B cell (primary cell): ENCODE measurements at regions not wholly inside any gene's neighbourhood (a gene's known extent, or its start where the extent isn't known, plus 50 kb on each side); places are given as distances from the start of the nearest gene placed in this dataset.

Source experiments
- ATAC-seq: fragments of 200-7000 bp; cut with Tn5 transposase; one replicate; pipeline ENCODE4 v1.10.0; 2021; ENCODE audit warnings: low read depth, mild to moderate bottlenecking, moderate number of reproducible peaks, moderate library complexity
- CTCF ChIA-PET: fragments of 350-600 bp; sonication (Branson Sonifier 250); formaldehyde crosslinking; loops from one replicate; lab custom pipeline; 2021; ENCODE audit warnings: antibody characterized with exemption, inconsistent platforms; lab: Charles Lee
- POLR2A ChIA-PET: fragments of 350-600 bp; sonication (Branson Sonifier 250); formaldehyde crosslinking; loops from one replicate; lab custom pipeline; 2021; ENCODE audit warnings: antibody characterized with exemption; lab: Charles Lee
- DNase-seq: peaks from one replicate; pipeline ENCODE4 v3.0.0; 2013
- H2AFZ ChIP-seq: 2 replicates; pipeline ENCODE4 v1.6.1; 2012; ENCODE audit warnings: mild to moderate bottlenecking, low read depth, low read length; ENCODE audit not compliant: insufficient read depth, poor library complexity, severe bottlenecking
- H3K27ac ChIP-seq, 2 donors: 1 replicate in 1 of 2; 2 replicates in 1 of 2; pipeline ENCODE4 v1.5.1; 2012 to 2013; ENCODE audit warnings: low read length in 2 of 2, mild to moderate bottlenecking in 2 of 2, moderate library complexity in 1 of 2
- H3K27me3 ChIP-seq, 4 experiments: fragments of 200-600 bp in 1 of 4; sonication (generic) in 1 of 4; replicated peaks in 1 of 4; 1 replicate in 2 of 4; 2 replicates in 2 of 4; pipeline versions ENCODE4 v1.6.1 to v1.7.0; 2013 to 2016; ENCODE audit warnings: low read length in 3 of 4, mild to moderate bottlenecking in 2 of 4, mixed read lengths in 1 of 4, moderate library complexity in 1 of 4; ENCODE audit not compliant: insufficient read depth in 4 of 4, control insufficient read depth in 3 of 4; ENCODE audit errors: control extremely low read depth in 1 of 4
- H3K36me3 ChIP-seq, 2 experiments: replicated peaks in 1 of 2; 1 replicate in 1 of 2; 2 replicates in 1 of 2; pipeline versions ENCODE4 v1.6.1 to v1.7.1; 2013; ENCODE audit warnings: low read length in 1 of 2; ENCODE audit not compliant: insufficient read depth in 2 of 2, control insufficient read depth in 1 of 2; ENCODE audit errors: control extremely low read depth in 1 of 2, extremely low read depth in 1 of 2
- H3K4me1 ChIP-seq, 2 donors: fragments of 200-600 bp in 1 of 2; sonication (generic) in 1 of 2; 1 replicate in 1 of 2; 2 replicates in 1 of 2; pipeline versions ENCODE4 v1.5.1 to v1.6.1; 2013 to 2017; ENCODE audit warnings: low read length in 2 of 2; ENCODE audit not compliant: control insufficient read depth in 2 of 2, insufficient read depth in 2 of 2
- H3K4me2 ChIP-seq: replicated peaks from 2 replicates; pipeline ENCODE3; 2012; ENCODE audit warnings: mild to moderate bottlenecking, low read depth, low read length; ENCODE audit not compliant: poor library complexity, severe bottlenecking
- H3K4me3 ChIP-seq, 5 experiments: fragments of 200-600 bp in 1 of 5; sonication (generic) in 1 of 5; 1 replicate in 3 of 5; 2 replicates in 2 of 5; pipeline versions ENCODE4 v1.5.1 to v1.7.0; 2011 to 2016; ENCODE audit warnings: low read length in 4 of 5, mild to moderate bottlenecking in 4 of 5, low read depth in 2 of 5, control low read depth in 1 of 5, moderate library complexity in 1 of 5; ENCODE audit not compliant: insufficient read depth in 1 of 5; ENCODE audit errors: control extremely low read depth in 1 of 5, extremely low read depth in 1 of 5
- H3K79me2 ChIP-seq: fragments of 200-600 bp; sonication (generic); one replicate; pipeline ENCODE4 v1.6.0; 2016; ENCODE audit warnings: low read length; ENCODE audit not compliant: control insufficient read depth, insufficient read depth
- H3K9ac ChIP-seq: fragments of 200-600 bp; sonication (generic); 2 replicates; pipeline ENCODE4 v1.6.1; 2017; ENCODE audit warnings: mild to moderate bottlenecking, low read length, moderate library complexity
- H3K9me3 ChIP-seq, 3 donors: one replicate each; pipeline versions ENCODE4 v1.6.1 to v1.7.1; 2013; ENCODE audit warnings: low read length in 2 of 3; ENCODE audit not compliant: control insufficient read depth in 2 of 3, insufficient read depth in 1 of 3; ENCODE audit errors: control extremely low read depth in 1 of 3
- H4K20me1 ChIP-seq: 2 replicates; pipeline ENCODE4 v1.6.0; 2012; ENCODE audit warnings: mild to moderate bottlenecking, low read length; ENCODE audit not compliant: insufficient read depth, control insufficient read depth, poor library complexity, severe bottlenecking
- H3K27ac Mint-ChIP-seq: one replicate; pipeline ENCODE4 v1.8.0; 2021; ENCODE audit warnings: mixed read lengths
- H3K27me3 Mint-ChIP-seq: one replicate; pipeline ENCODE4 v1.8.0; 2021; ENCODE audit warnings: mixed read lengths
- H3K4me1 Mint-ChIP-seq: one replicate; pipeline ENCODE4 v1.8.0; 2021; ENCODE audit warnings: mixed read lengths
- H3K4me3 Mint-ChIP-seq: one replicate; pipeline ENCODE4 v1.8.0; 2021; ENCODE audit warnings: mixed read lengths
- H3K9me3 Mint-ChIP-seq: one replicate; pipeline ENCODE4 v1.8.0; 2022; ENCODE audit warnings: mixed read lengths; ENCODE audit not compliant: insufficient read depth
- CTCF ChIP-seq: fragments of 200-600 bp; IDR thresholded peaks from one replicate; pipeline ENCODE4 v1.8.0; 2022; ENCODE audit warnings: antibody characterized with exemption, mild to moderate bottlenecking
- EZH2 ChIP-seq: IDR thresholded peaks from 2 replicates; pipeline ENCODE4 v1.6.1; 2012; ENCODE audit warnings: borderline replicate concordance, low read depth, mild to moderate bottlenecking, moderate library complexity, low read length; ENCODE audit not compliant: insufficient read depth, poor library complexity, severe bottlenecking
- WGBS: methylation state at CpG from one replicate; pipeline ENCODE4 v1.1.5; 2013; ENCODE audit warnings: missing lambda C conversion rate; ENCODE audit not compliant: insufficient coverage; 5-methylcytosine and 5-hydroxymethylcytosine counted together
- intact Hi-C: fragments of 100-400 bp; cut with micrococcal nuclease; formaldehyde crosslinking; loops from one replicate; pipeline ENCODE4 v1.10.0; 2022

- TF ChIP-seq EZH2 = no peak
- no peak for TF ChIP-seq CTCF
- CTCF ChIA-PET = no interaction called here
- ATAC-seq = no peak
- H3K27me3 ChIP-seq = no peaks in the 10 kb centered on the region
- H3K79me2 ChIP-seq = no peaks in the 10 kb centered on the region
- H3K4me3 ChIP-seq = no peak overlapping the region
- Mint-ChIP-seq H3K9me3 (peaks cover 2% of the 10 kb centered on the region), H3K4me1 (no peaks in the 10 kb centered on the region), H3K4me3 (no peak overlapping the region), H3K27me3 (no peaks in the 10 kb centered on the region), H3K27ac (no peak overlapping the region)
- no peak overlapping the region for H3K27ac ChIP-seq
- H2AFZ ChIP-seq = no peak overlapping the region
- no peak overlapping the region for H3K9ac ChIP-seq
- H3K9me3 ChIP-seq = no peaks in the 10 kb centered on the region
- H3K4me2 ChIP-seq = no peak overlapping the region
- H4K20me1 ChIP-seq = no peaks in the 10 kb centered on the region
- DNase-seq = no peak
- H3K36me3 ChIP-seq = no peaks in the 10 kb centered on the region
- POLR2A ChIA-PET = no interaction called here
- intact Hi-C loops = no loop called here
- WGBS = 44% methylated on average over 3 of the region's 7 CpGs
- H3K4me1 ChIP-seq = no peaks in the 10 kb centered on the region
These were observed 602.8 kb downstream of the ALG10 start for GRCh38 chr12:34625116-34625515.

GRCh38 chr12:34626363-34627157 lies 604.3 kb downstream of the ALG10 start:
- H3K4me1 ChIP-seq = no peaks in the 10 kb centered on the region
- ChIA-PET POLR2A (no interaction called here), CTCF (no interaction called here)

More at GRCh38 chr12:34626363-34627157, 604.3 kb downstream of the ALG10 start:
- Histone ChIP-seq H3K27ac (no peak overlapping the region), H3K9ac (no peak overlapping the region), H3K4me3 (no peak overlapping the region), H3K79me2 (no peaks in the 10 kb centered on the region), H3K27me3 (no peaks in the 10 kb centered on the region), H4K20me1 (no peaks in the 10 kb centered on the region), H3K36me3 (no peaks in the 10 kb centered on the region), H3K4me2 (no peak overlapping the region), H2AFZ (no peak overlapping the region), H3K9me3 (peaks cover 0 to 1% (median 0%) of the 10 kb centered on the region in 3 donors)
- Mint-ChIP-seq H3K4me1 (no peaks in the 10 kb centered on the region), H3K9me3 (peaks cover 2% of the 10 kb centered on the region), H3K27ac (no peak overlapping the region), H3K4me3 (no peak overlapping the region), H3K27me3 (no peaks in the 10 kb centered on the region)
- 71% methylated on average over 4 of the region's 5 CpGs for WGBS
- no peak for TF ChIP-seq CTCF
- TF ChIP-seq EZH2 = no peak
- intact Hi-C loops = no loop called here
- ATAC-seq = no peak
- no peak for DNase-seq
